Memory B cell (primary cell): ENCODE measurements at regions not wholly inside any gene's neighbourhood (a gene's known extent, or its start where the extent isn't known, plus 50 kb on each side); places are given as distances from the start of the nearest gene placed in this dataset.
"Not testable (repeated sequence)": the region's sequence is repeated elsewhere in the genome, so short reads cannot be mapped to it uniquely, and the experiment has no call there.

ENCODE experiments used
- ATAC-seq: fragments of 150-1000 bp; cut with Tn5 transposase; 2 replicates; pipeline ENCODE4 v1.10.0; 2021; ENCODE audit warnings: low read depth, mild to moderate bottlenecking, moderate library complexity
- DNase-seq, 2 donors: peaks; one replicate each; pipeline ENCODE4 v3.0.0; 2022; ENCODE audit warnings: low spot score in 2 of 2
- H3K27ac Mint-ChIP-seq: one replicate; pipeline ENCODE4 v1.8.0; 2022; ENCODE audit warnings: mild to moderate bottlenecking, moderate library complexity, mixed read lengths
- H3K27me3 Mint-ChIP-seq: one replicate; pipeline ENCODE4 v1.8.0; 2022; ENCODE audit warnings: mixed read lengths
- H3K36me3 Mint-ChIP-seq: one replicate; pipeline ENCODE4 v1.8.0; 2022; ENCODE audit warnings: mild to moderate bottlenecking, mixed read lengths
- H3K4me1 Mint-ChIP-seq: one replicate; pipeline ENCODE4 v1.8.0; 2022; ENCODE audit warnings: mixed read lengths
- H3K4me3 Mint-ChIP-seq: one replicate; pipeline ENCODE4 v1.8.0; 2022; ENCODE audit warnings: mild to moderate bottlenecking, moderate library complexity, mixed read lengths
- H3K9me3 Mint-ChIP-seq: one replicate; pipeline ENCODE4 v1.8.0; 2022; ENCODE audit warnings: mixed read lengths

- peaks cover 10% of the 10 kb centered on the region for H3K9me3 Mint-ChIP-seq
- H3K27me3 Mint-ChIP-seq, result no peaks in the 10 kb centered on the region
- H3K27ac Mint-ChIP-seq, result no peak overlapping the region
- ATAC-seq, result no peak
- no peak for DNase-seq
- H3K4me1 Mint-ChIP-seq, result no peaks in the 10 kb centered on the region
- no peak overlapping the region for H3K4me3 Mint-ChIP-seq
- peaks cover 2% of the 10 kb centered on the region for H3K36me3 Mint-ChIP-seq
Observed at GRCh38 chr13:38283346-38283745, 66.3 kb upstream of the UFM1 start.

- Mint-ChIP-seq H3K9me3 (no peaks in the 10 kb centered on the region), H3K36me3 (no peaks in the 10 kb centered on the region), H3K27ac (no peak overlapping the region), H3K4me1 (no peaks in the 10 kb centered on the region), H3K4me3 (no peak overlapping the region), H3K27me3 (peaks cover 2% of the 10 kb centered on the region)
- ATAC-seq, result no peak
- no peak for DNase-seq
Observed at GRCh38 chr13:38265132-38265497, 84.5 kb upstream of the UFM1 start.

- no peaks in the 10 kb centered on the region for H3K36me3 Mint-ChIP-seq
- no peaks in the 10 kb centered on the region for H3K4me1 Mint-ChIP-seq
- no peak overlapping the region for H3K27ac Mint-ChIP-seq
- no peak overlapping the region for H3K4me3 Mint-ChIP-seq
- H3K27me3 Mint-ChIP-seq, result no peaks in the 10 kb centered on the region
- no peaks in the 10 kb centered on the region for H3K9me3 Mint-ChIP-seq
- ATAC-seq (no peak), DNase-seq (no peak)
Observed at GRCh38 chr13:38264363-38265131, 85.1 kb upstream of the UFM1 start.

GRCh38 chr13:38262211-38262610 lies 87.4 kb upstream of the UFM1 start:
- H3K4me3 Mint-ChIP-seq, result no peak overlapping the region
- no peaks in the 10 kb centered on the region for H3K4me1 Mint-ChIP-seq
- no peaks in the 10 kb centered on the region for H3K9me3 Mint-ChIP-seq
- DNase-seq (no peak), ATAC-seq (no peak)
- H3K27ac Mint-ChIP-seq, result no peak overlapping the region
- no peaks in the 10 kb centered on the region for H3K36me3 Mint-ChIP-seq
- no peaks in the 10 kb centered on the region for H3K27me3 Mint-ChIP-seq

- ATAC-seq, result no peak
- no peaks in the 10 kb centered on the region for H3K36me3 Mint-ChIP-seq
Observed at GRCh38 chr13:38255600-38255999, 94.1 kb upstream of the UFM1 start.

GRCh38 chr13:38239874-38240273 lies 109.8 kb upstream of the UFM1 start:
- Mint-ChIP-seq H3K9me3 (no peaks in the 10 kb centered on the region), H3K27ac (no peak overlapping the region), H3K4me3 (no peak overlapping the region), H3K27me3 (no peaks in the 10 kb centered on the region), H3K36me3 (peaks cover 1% of the 10 kb centered on the region), H3K4me1 (no peaks in the 10 kb centered on the region)
- ATAC-seq, result no peak
- no peak for DNase-seq

More at GRCh38 chr13:38255600-38255999, 94.1 kb upstream of the UFM1 start:
- Mint-ChIP-seq H3K4me1 (no peaks in the 10 kb centered on the region), H3K27me3 (no peaks in the 10 kb centered on the region), H3K27ac (no peak overlapping the region), H3K9me3 (no peaks in the 10 kb centered on the region), H3K4me3 (no peak overlapping the region)
- DNase-seq, result no peak

- Mint-ChIP-seq H3K27ac (no peak overlapping the region), H3K9me3 (peaks cover 8% of the 10 kb centered on the region), H3K4me3 (no peak overlapping the region), H3K4me1 (no peaks in the 10 kb centered on the region), H3K27me3 (peaks cover 4% of the 10 kb centered on the region), H3K36me3 (no peaks in the 10 kb centered on the region)
- ATAC-seq, result no peak
- DNase-seq, result no peak
Observed at GRCh38 chr13:38228322-38228721, 121.3 kb upstream of the UFM1 start.

- Mint-ChIP-seq H3K4me3 (no peak overlapping the region), H3K9me3 (peaks cover 2% of the 10 kb centered on the region), H3K27ac (no peak overlapping the region), H3K4me1 (no peaks in the 10 kb centered on the region), H3K36me3 (no peaks in the 10 kb centered on the region), H3K27me3 (peaks cover 4% of the 10 kb centered on the region)
- no peak for ATAC-seq
- DNase-seq, result no peak
Observed at GRCh38 chr13:38226496-38226895, 123.2 kb upstream of the UFM1 start.

- H3K27me3 Mint-ChIP-seq, result peaks cover under 1% of the 10 kb centered on the region
- no peaks in the 10 kb centered on the region for H3K9me3 Mint-ChIP-seq
- DNase-seq (no peak), ATAC-seq (no peak)
- H3K4me1 Mint-ChIP-seq, result no peaks in the 10 kb centered on the region
- no peak overlapping the region for H3K27ac Mint-ChIP-seq
- H3K4me3 Mint-ChIP-seq, result no peak overlapping the region
- no peaks in the 10 kb centered on the region for H3K36me3 Mint-ChIP-seq
Observed at GRCh38 chr13:38223089-38223488, 126.6 kb upstream of the UFM1 start.

- not testable (repeated sequence) for H3K36me3 Mint-ChIP-seq, H3K27ac Mint-ChIP-seq, H3K4me1 Mint-ChIP-seq, ATAC-seq, DNase-seq, H3K27me3 Mint-ChIP-seq, H3K9me3 Mint-ChIP-seq, H3K4me3 Mint-ChIP-seq
Observed at GRCh38 chr13:38221120-38221519, 128.5 kb upstream of the UFM1 start.

GRCh38 chr13:38216181-38216580 lies 133.5 kb upstream of the UFM1 start:
- no peak overlapping the region for H3K27ac Mint-ChIP-seq

GRCh38 chr13:38213314-38213713 lies 136.3 kb upstream of the UFM1 start:
- no peaks in the 10 kb centered on the region for H3K36me3 Mint-ChIP-seq
- H3K4me1 Mint-ChIP-seq, result peaks cover 4% of the 10 kb centered on the region

More at GRCh38 chr13:38216181-38216580, 133.5 kb upstream of the UFM1 start:
- Mint-ChIP-seq H3K9me3 (peaks cover 5% of the 10 kb centered on the region), H3K36me3 (no peaks in the 10 kb centered on the region), H3K4me3 (no peak overlapping the region), H3K27me3 (no peaks in the 10 kb centered on the region), H3K4me1 (no peaks in the 10 kb centered on the region)
- ATAC-seq, result no peak
- no peak for DNase-seq

GRCh38 chr13:38210928-38211596 lies 138.6 kb upstream of the UFM1 start:
- ATAC-seq, result no peak
- H3K27me3 Mint-ChIP-seq, result no peaks in the 10 kb centered on the region

More at GRCh38 chr13:38213314-38213713, 136.3 kb upstream of the UFM1 start:
- Mint-ChIP-seq H3K4me3 (no peak overlapping the region), H3K9me3 (peaks cover 5% of the 10 kb centered on the region), H3K27me3 (no peaks in the 10 kb centered on the region), H3K27ac (no peak overlapping the region)
- no peak for ATAC-seq
- DNase-seq, result no peak

GRCh38 chr13:38204556-38204955 lies 145.1 kb upstream of the UFM1 start:
- Mint-ChIP-seq H3K4me1 (no peaks in the 10 kb centered on the region), H3K9me3 (no peaks in the 10 kb centered on the region), H3K36me3 (no peaks in the 10 kb centered on the region), H3K27me3 (no peaks in the 10 kb centered on the region), H3K4me3 (no peak overlapping the region), H3K27ac (no peak overlapping the region)
- no peak for ATAC-seq
- no peak for DNase-seq

More at GRCh38 chr13:38210928-38211596, 138.6 kb upstream of the UFM1 start:
- H3K36me3 Mint-ChIP-seq, result no peaks in the 10 kb centered on the region
- H3K9me3 Mint-ChIP-seq, result peaks cover 5% of the 10 kb centered on the region
- no peak for DNase-seq
- peaks cover 4% of the 10 kb centered on the region for H3K4me1 Mint-ChIP-seq
- no peak overlapping the region for H3K4me3 Mint-ChIP-seq
- no peak overlapping the region for H3K27ac Mint-ChIP-seq

- Mint-ChIP-seq H3K36me3 (no peaks in the 10 kb centered on the region), H3K27me3 (no peaks in the 10 kb centered on the region), H3K4me1 (no peaks in the 10 kb centered on the region), H3K4me3 (no peak overlapping the region), H3K9me3 (no peaks in the 10 kb centered on the region), H3K27ac (no peak overlapping the region)
- ATAC-seq (no peak), DNase-seq (no peak)
Observed at GRCh38 chr13:38202740-38203139, 146.9 kb upstream of the UFM1 start.
